Fibroblast of skin of left biceps (primary cell): ENCODE measurements at regions not wholly inside any gene's neighbourhood (a gene's known extent, or its start where the extent isn't known, plus 50 kb on each side); places are given as distances from the start of the nearest gene placed in this dataset.
"Not testable (repeated sequence)": the region's sequence is repeated elsewhere in the genome, so short reads cannot be mapped to it uniquely, and the experiment has no call there.

ENCODE experiments used
- DNase-seq, 2 experiments: peaks; one replicate each; pipeline ENCODE4 v3.0.0-alpha.2; 2013; ENCODE audit warnings: low read depth in 2 of 2

GRCh38 chr3:30520699-30521098, 85.7 kb upstream of the TGFBR2 start:
- no peak for DNase-seq

DNA sequence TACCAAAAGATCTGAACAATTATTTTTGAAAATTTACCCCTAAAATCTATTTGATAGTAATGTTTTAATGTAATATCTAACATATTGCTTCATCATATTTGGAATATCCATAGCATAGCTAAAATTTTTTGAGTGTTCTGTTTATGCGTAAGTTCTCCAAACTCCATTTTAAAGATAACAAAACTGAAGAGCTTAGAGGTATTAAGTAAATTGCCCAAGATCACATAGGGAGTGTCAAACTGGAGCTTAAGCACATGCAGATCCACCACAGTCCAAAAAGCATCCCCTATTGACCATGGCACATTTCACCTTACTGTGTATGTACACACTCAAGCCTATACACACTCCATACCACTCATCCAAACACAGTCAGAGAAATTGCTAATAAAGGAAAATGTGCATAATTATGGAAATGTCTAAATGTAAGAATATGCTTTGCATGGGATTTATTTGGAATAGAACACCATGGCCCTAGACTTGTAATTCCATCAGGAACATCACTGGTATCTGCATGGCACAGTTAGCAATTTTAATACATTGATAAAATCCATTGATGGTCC, 85.2 kb upstream of the TGFBR2 start:
- no peak for DNase-seq

DNA sequence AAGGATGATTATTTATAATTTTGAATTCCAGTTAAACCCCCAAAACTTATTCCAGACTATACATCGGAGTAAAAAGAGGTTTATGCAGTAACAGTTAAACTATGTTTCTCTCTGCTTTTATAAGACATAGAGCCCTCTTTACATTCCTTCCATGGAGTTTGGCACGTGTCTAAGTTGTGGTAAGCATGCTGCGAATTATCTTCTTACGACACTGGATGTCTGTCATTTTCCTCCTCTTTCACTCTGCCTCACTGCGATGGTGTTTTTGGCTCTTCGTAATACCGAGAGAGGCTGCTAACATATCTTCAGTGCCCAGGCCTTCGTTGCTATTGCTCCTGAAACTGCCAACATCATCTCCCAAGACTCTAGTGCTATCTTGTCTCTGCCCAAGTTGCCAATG, 83.9 kb upstream of the TGFBR2 start:
- no peak for DNase-seq

DNA sequence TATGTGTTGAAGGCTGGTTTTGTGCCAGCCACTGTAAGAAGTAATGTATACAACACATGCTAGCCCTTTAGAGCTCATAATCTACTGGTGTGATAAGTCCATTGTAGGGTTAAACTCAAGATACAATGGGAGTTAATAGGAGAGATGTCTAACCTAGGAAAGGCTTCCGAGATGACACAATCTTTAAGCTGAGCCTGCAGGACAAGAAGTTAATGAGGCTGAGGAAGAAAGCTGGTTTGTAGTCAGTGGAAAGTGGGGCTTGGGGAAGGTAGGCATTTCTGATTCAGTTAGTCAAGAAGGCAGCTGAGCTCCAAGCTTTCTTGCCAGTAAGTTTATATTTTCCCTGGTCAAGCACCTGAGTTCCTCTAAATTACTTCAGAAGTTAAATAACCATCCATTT, 83.0 kb upstream of the TGFBR2 start:
- DNase-seq = no peak

- DNase-seq = no peak
Measured at GRCh38 chr3:30524357-30525040, 81.9 kb upstream of the TGFBR2 start.

DNA sequence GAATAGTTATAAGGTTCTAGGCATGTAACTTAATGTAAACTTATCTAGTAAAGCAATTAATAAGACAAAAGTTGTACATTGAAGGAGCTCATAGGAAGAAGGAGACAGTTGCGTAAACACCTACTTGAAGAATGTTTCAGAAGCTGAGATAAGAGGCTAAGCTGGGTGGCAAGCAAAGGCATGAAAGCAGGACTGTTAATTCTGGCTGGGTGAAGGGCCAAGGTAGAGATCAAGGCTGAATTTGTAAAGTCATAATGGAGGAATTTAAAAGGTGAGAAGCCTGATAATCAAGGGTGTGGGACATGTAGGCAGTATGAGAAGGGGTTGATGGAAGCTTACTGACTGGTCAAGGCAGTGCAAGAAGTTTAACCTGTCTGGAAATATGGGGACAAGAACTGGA, 80.4 kb upstream of the TGFBR2 start:
- DNase-seq = no peak

GRCh38 chr3:30527186-30527585, 79.2 kb upstream of the TGFBR2 start:
- no peak for DNase-seq

DNA sequence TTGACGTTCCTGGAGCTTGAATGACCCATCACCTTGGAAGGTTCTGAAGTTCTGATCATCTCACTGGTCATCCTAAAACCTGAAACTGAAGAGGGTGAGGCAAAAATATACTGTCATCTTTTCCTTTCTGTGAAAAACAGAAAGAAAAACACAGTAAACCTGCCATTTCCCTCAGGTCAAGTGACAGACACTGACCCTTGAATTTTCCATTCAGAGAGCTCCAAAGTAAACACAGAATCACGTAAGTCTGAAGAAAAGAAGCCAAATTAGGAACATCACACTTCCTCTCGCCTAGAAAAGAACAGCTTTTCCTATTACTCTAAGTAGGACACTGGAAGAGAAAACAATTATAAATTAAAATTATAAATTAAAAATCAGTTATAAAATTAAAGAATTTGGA, 78.7 kb upstream of the TGFBR2 start:
- no peak for DNase-seq

- no peak for DNase-seq
Measured at GRCh38 chr3:30530084-30530483, 76.3 kb upstream of the TGFBR2 start.

- no peak for DNase-seq
Measured at GRCh38 chr3:30531017-30531570, 75.3 kb upstream of the TGFBR2 start.

DNA sequence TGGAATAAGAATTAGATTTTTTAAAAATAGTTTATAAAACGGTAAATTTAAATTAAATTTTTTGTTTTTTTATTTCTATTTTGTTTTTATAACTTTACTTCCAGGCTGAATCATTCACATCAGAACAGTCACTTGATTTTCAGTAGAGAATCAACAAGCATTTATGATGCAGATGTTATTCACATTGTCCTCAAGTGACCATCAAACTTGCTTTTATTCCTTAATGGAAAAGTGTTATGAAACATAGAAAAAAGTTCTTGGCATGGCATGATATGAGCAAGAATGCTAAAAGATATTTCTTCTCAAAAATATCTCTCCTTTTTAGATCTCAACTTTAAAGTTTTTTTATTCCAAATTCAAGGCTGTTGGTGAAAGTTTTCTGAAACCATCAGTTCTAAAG, 70.9 kb upstream of the TGFBR2 start:
- DNase-seq = no peak

DNA sequence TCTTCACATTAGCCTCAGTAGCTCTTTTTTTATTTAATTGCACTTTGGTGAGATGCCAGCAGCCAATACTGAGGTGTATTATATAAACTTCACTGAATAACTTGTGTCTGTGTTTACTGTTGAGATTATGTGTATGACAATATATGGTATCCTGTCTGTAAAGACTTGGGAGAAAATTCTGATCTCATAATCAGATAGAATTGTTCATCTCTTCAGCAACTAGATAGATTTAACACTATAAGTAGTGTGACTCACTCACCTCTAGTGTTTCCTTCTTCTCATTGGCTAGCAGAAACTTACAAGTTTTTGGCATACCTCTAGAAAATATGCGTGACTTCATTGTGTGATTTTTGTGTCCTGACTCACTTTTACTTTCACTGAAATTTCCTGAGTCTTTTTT, 67.6 kb upstream of the TGFBR2 start:
- DNase-seq = peak; percentile 84 to 86

DNA sequence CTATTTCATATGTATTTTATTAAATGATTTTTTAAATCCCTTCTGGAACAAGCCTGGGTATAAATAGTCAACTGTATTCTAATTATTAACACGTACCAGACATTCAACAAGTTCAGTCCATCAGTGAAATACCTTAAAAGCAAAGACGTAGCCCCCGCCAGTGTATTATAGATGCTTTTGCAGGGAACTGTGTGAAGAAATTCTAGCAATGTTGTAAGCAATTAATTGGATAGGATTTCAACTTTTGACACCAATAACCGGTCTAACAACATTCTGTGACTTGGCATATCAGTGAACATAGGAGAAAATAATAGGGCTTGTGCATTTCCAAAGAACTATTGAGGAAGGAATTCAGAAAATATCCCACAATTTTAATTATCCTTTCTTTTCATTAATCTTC, 67.2 kb upstream of the TGFBR2 start:
- no peak for DNase-seq

- DNase-seq = no peak
Measured at GRCh38 chr3:30539772-30540171, 66.6 kb upstream of the TGFBR2 start.

GRCh38 chr3:30541156-30541555, 65.2 kb upstream of the TGFBR2 start:
- not testable (repeated sequence) for DNase-seq

DNA sequence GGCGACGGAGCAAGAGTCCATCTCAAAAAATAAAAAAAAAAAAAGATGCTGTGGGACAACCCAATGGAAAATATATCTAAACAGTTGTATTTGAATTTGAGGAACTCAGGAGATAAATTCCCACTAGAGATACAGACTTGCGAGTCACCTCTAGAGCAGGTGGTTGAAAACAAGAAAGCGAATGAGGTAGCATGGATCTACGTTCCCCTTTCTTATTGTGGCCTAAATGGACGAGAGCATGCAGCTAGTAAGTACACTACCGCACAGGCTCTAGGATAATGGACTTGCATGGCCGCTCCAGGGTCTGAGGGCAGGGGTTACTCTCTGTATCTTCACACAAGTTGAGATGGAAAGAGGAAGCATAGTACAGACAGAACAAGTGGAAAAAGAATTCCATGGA, 63.5 kb upstream of the TGFBR2 start:
- no peak for DNase-seq

- DNase-seq = no peak
Measured at GRCh38 chr3:30544812-30545211, 61.6 kb upstream of the TGFBR2 start.

GRCh38 chr3:30546934-30547333, 59.5 kb upstream of the TGFBR2 start:
- no peak for DNase-seq

DNA sequence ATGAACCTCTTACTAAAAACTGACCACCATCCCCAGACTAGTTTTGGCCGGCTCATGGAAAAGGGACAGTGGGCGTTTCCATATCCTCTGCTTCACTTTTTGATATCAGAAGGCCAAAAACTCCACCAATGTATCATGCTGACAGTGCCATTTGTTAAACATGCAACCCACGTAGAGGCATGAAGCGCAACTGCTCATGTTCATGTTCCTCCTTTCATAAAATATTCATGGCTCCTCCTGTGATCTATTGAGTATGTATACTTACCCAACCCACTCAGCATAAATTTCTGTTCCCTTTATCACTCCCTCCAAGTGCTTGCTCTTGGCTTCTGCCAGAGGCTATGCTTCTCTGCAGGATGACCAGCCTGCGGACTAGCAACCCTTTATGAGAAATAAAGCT, 58.7 kb upstream of the TGFBR2 start:
- DNase-seq = no peak

DNA sequence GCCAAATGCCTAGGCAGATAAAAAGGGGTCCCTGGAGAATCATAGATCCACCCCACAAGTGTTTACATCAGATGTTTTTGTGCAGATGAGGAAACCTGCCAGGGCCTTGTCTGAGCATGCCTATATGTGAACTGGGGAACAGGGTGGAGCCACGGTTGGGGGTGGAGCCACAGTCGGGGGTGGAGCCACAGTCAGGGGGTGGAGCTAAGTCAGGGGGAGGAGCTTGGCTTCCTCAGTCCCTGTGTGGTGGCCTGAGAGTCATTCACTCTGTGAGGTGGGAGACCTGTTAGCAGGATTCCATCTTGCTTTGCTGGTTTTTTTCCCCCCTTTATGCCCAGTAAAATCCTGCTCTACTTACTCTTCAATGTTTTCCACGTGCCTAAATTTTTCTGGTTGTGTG, 57.8 kb upstream of the TGFBR2 start:
- DNase-seq = no peak

GRCh38 chr3:30549600-30549999, 56.8 kb upstream of the TGFBR2 start:
- DNase-seq = no peak

- DNase-seq = no peak
Measured at GRCh38 chr3:30550246-30550645, 56.2 kb upstream of the TGFBR2 start.

GRCh38 chr3:30551266-30551665, 55.1 kb upstream of the TGFBR2 start:
- DNase-seq = no peak

GRCh38 chr3:30551927-30552326, 54.5 kb upstream of the TGFBR2 start:
- no peak for DNase-seq
